ENCODE measurements at regions not wholly inside any gene's neighbourhood (a gene's known extent, or its start where the extent isn't known, plus 50 kb on each side); places are given as distances from the start of the nearest gene placed in this dataset.

- no peak for TF ChIP-seq MXD1 (CRISPR knock-in tag; IDR thresholded peaks at IDR 0.05; ENCODE audit: borderline replicate concordance, poor library complexity, severe bottlenecking)
- TF ChIP-seq ZFP30 (CRISPR knock-in tag; IDR thresholded peaks at IDR 0.05; ENCODE audit: borderline replicate concordance): no peak
- TF ChIP-seq STAT6 (CRISPR knock-in tag; IDR thresholded peaks at IDR 0.05): no peak
- TF ChIP-seq ZNF707 (CRISPR knock-in tag; conservative IDR thresholded peaks at IDR 0.05): no peak
Observed at GRCh38 chr6:104431096-104431495, 428.6 kb downstream of the HACE1 start (continued).

GRCh38 chr6:104428184-104428583 is 431.5 kb downstream of the HACE1 start:
- Histone ChIP-seq H3K27ac (ENCODE audit: extremely low read depth, low read depth, low read length) (no peak overlapping the region), H3K27me3 (ENCODE audit: control insufficient read depth in 2 of 2, insufficient read depth in 2 of 2, low read length in 2 of 2) (no peaks in the 10 kb centered on the region), H3K4me3 (no peak overlapping the region), H4K20me1 (replicated peaks; ENCODE audit: control insufficient read depth, insufficient read depth, low read length) (no peaks in the 10 kb centered on the region), H3K4me1 (replicated peaks in 1 of 2; ENCODE audit: control insufficient read depth in 2 of 2, insufficient read depth in 2 of 2, low read length in 2 of 2) (no peaks in the 10 kb centered on the region), H2AFZ (ENCODE audit: low read depth, low read length) (no peak overlapping the region), H3K36me3 (ENCODE audit: control insufficient read depth, insufficient read depth, low read length) (no peaks in the 10 kb centered on the region), H3K9me1 (ENCODE audit: control insufficient read depth, insufficient read depth, low read length) (no peaks in the 10 kb centered on the region), H3K9ac (ENCODE audit: insufficient read depth in 1 of 2, low read depth in 2 of 2, low read length in 2 of 2) (no peak overlapping the region), H3K4me2 (ENCODE audit: insufficient read depth, low read length) (no peak overlapping the region), H3K79me2 (ENCODE audit: control insufficient read depth, insufficient read depth, low read length) (no peaks in the 10 kb centered on the region), H3K9me3 (replicated peaks; ENCODE audit: control insufficient read depth, insufficient read depth, low read depth, low read length) (no peaks in the 10 kb centered on the region; the same call in 1 of the 2 replicates)
- ChIA-PET CTCF (ENCODE audit: low intra/inter-chr PET ratio) (no interaction called here), POLR2A (no interaction called here)
- intact Hi-C loops (cut with micrococcal nuclease): no loop called here
- no peak for DNase-seq (ENCODE audit: extremely low read depth in 1 of 4, low spot score in 3 of 4)
- FAIRE-seq: no peak
- ATAC-seq: no peak
- in situ Hi-C loops (cut with MboI): no loop called here
- no TSS peak for BruUV-seq (replicated peaks)
- no peak for TF ChIP-seq ZNF79 (CRISPR knock-in tag; IDR thresholded peaks at IDR 0.05; ENCODE audit: low read depth)
- no peak for TF ChIP-seq KLF6 (CRISPR knock-in tag; IDR thresholded peaks at IDR 0.05; ENCODE audit: borderline replicate concordance)
- TF ChIP-seq OTX1 (CRISPR knock-in tag; IDR thresholded peaks at IDR 0.05): no peak
- TF ChIP-seq GTF3C2 (IDR thresholded peaks at IDR 0.05; ENCODE audit: borderline replicate concordance, extremely low read depth, insufficient read length): no peak
- no peak for TF ChIP-seq HDAC6 (IDR thresholded peaks at IDR 0.05; ENCODE audit: low read depth, low read length)
- no peak for TF ChIP-seq ZFPM2 (CRISPR knock-in tag; IDR thresholded peaks at IDR 0.05)
- TF ChIP-seq ASH1L (IDR thresholded peaks at IDR 0.05; ENCODE audit: borderline replicate concordance, low read depth, partially characterized antibody): no peak
- no peak for TF ChIP-seq SOX6 (IDR thresholded peaks at IDR 0.05)
- TF ChIP-seq HNRNPUL1 (IDR thresholded peaks at IDR 0.05; ENCODE audit: low read length): no peak
- TF ChIP-seq CGGBP1 (CRISPR knock-in tag; IDR thresholded peaks at IDR 0.05): no peak
- no peak for TF ChIP-seq XRCC3 (IDR thresholded peaks at IDR 0.05)
- TF ChIP-seq ADNP (tag; IDR thresholded peaks at IDR 0.05): no peak
- 0% methylated on average over 1 of the region's 1 CpG for WGBS (ENCODE audit: insufficient coverage, low coverage, missing lambda C conversion rate)
